Ascending aorta (tissue), 2 donors: ENCODE measurements at regions not wholly inside any gene's neighbourhood (a gene's known extent, or its start where the extent isn't known, plus 50 kb on each side); places are given as distances from the start of the nearest gene placed in this dataset.

ENCODE experiments used
- DNase-seq, 2 donors: peaks; one replicate each; pipeline ENCODE4 v3.0.0-alpha.2; 2019; ENCODE audit warnings: low spot score in 2 of 2
- H3K27ac ChIP-seq, 2 donors: fragments of 200-600 bp; sonication (generic); one replicate each; pipeline ENCODE4 v1.5.1; 2016 to 2017; ENCODE audit warnings: mild to moderate bottlenecking in 1 of 2
- H3K27me3 ChIP-seq: fragments of 200-600 bp; sonication (generic); one replicate; pipeline ENCODE4 v1.5.1; 2017
- H3K36me3 ChIP-seq, 2 donors: fragments of 200-600 bp; sonication (generic); one replicate each; pipeline ENCODE4 v1.5.1; 2016
- H3K4me1 ChIP-seq, 2 donors: fragments of 200-600 bp; sonication (generic); one replicate each; pipeline ENCODE4 v1.5.1; 2016 to 2017; ENCODE audit warnings: mild to moderate bottlenecking in 1 of 2
- H3K4me3 ChIP-seq, 2 donors: fragments of 200-600 bp; sonication (generic); one replicate each; pipeline ENCODE4 v1.5.1; 2016 to 2017; ENCODE audit warnings: mild to moderate bottlenecking in 1 of 2
- H3K9me3 ChIP-seq, 2 donors: fragments of 200-600 bp; sonication (generic); one replicate each; pipeline ENCODE4 v1.5.1; 2016
- intact Hi-C: fragments of 100-400 bp; cut with DNase I; formaldehyde crosslinking; loops from one replicate; pipeline ENCODE4 v1.15.1; 2023
- TF ChIP-seq, protein P1 (sequence below), 3 experiments: fragments of 200-600 bp in 2 of 3; fragments of 450-650 bp in 1 of 3; sonication (generic) in 2 of 3; IDR thresholded peaks; one replicate each; pipeline ENCODE4 v1.5.1; 2016 to 2019; ENCODE audit warnings: antibody characterized with exemption in 3 of 3, mild to moderate bottlenecking in 1 of 3, moderate library complexity in 1 of 3

DNA sequence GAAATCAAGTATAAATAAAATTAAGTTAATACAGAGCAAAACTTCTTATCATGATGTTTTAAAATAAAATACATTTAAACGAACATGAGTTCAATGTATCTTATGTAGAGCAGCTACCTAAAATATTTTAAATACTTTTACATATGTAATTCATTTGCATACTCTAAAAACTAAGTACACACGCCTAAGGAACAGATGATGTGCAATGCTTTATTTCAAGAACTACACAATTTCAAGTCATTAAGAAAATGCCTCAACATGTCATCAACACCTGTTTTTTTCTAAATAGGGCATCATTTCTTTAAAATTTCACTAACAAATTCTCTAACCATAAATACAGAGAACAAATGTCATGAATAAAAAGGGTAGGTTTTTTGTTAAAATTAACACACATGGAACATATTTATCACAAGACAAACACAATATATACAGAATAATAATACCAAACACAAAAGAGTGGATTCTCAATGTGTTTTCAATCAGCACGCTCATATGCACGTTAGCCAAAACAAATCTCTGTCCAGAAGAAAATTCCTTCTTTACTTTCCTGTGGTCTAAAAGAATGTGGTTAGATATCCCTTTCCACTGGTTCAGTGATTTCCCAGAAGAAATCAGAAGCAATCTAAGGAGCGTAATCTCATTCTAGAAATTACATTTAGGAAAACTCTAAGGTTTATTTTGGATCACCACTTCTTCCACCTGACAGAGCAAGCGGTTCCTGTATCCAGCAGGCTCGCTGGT is 73.0 kb upstream of the PFKP start:
- peaks cover 0 to 2% of the 10 kb centered on the region in 2 donors for H3K9me3 ChIP-seq
- DNase-seq: no peak
- H3K4me1 ChIP-seq: no peaks in the 10 kb centered on the region
- no peak overlapping the region for H3K4me3 ChIP-seq
- intact Hi-C loops: no loop called here
- TF ChIP-seq, protein P1, sequence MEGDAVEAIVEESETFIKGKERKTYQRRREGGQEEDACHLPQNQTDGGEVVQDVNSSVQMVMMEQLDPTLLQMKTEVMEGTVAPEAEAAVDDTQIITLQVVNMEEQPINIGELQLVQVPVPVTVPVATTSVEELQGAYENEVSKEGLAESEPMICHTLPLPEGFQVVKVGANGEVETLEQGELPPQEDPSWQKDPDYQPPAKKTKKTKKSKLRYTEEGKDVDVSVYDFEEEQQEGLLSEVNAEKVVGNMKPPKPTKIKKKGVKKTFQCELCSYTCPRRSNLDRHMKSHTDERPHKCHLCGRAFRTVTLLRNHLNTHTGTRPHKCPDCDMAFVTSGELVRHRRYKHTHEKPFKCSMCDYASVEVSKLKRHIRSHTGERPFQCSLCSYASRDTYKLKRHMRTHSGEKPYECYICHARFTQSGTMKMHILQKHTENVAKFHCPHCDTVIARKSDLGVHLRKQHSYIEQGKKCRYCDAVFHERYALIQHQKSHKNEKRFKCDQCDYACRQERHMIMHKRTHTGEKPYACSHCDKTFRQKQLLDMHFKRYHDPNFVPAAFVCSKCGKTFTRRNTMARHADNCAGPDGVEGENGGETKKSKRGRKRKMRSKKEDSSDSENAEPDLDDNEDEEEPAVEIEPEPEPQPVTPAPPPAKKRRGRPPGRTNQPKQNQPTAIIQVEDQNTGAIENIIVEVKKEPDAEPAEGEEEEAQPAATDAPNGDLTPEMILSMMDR (IDR thresholded peaks at IDR 0.05): no peak
- no peaks in the 10 kb centered on the region for H3K36me3 ChIP-seq
- no peaks in the 10 kb centered on the region for H3K27me3 ChIP-seq
- H3K27ac ChIP-seq: no peak overlapping the region

DNA sequence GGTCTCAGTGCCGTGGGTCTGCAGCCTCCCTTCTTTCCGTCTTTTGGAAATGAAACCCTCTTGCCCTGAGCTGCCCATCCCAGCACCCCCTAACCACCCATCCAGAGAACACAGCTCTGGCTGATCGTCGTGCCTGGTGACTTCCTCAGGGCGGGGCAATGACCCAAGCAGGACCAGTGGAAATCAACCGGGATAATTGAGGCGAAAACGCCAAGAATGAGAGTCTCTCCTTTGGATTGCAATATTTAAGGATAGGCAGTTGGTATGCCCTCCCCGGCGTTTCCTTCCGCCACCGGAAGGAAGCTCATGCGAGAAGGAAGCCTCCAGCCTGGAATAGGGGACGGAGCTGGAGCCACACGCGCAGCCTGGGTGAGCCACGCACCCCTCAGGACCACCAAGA is 73.7 kb upstream of the PFKP start:
- Histone ChIP-seq H3K27me3 (no peaks in the 10 kb centered on the region), H3K4me1 (no peaks in the 10 kb centered on the region), H3K27ac (no peak overlapping the region), H3K36me3 (no peaks in the 10 kb centered on the region), H3K4me3 (no peak overlapping the region), H3K9me3 (peaks cover 0 to 7% of the 10 kb centered on the region in 2 donors)
- TF ChIP-seq, protein P1 (IDR thresholded peaks at IDR 0.05): no peak
- no peak for DNase-seq
- intact Hi-C loops: no loop called here

DNA sequence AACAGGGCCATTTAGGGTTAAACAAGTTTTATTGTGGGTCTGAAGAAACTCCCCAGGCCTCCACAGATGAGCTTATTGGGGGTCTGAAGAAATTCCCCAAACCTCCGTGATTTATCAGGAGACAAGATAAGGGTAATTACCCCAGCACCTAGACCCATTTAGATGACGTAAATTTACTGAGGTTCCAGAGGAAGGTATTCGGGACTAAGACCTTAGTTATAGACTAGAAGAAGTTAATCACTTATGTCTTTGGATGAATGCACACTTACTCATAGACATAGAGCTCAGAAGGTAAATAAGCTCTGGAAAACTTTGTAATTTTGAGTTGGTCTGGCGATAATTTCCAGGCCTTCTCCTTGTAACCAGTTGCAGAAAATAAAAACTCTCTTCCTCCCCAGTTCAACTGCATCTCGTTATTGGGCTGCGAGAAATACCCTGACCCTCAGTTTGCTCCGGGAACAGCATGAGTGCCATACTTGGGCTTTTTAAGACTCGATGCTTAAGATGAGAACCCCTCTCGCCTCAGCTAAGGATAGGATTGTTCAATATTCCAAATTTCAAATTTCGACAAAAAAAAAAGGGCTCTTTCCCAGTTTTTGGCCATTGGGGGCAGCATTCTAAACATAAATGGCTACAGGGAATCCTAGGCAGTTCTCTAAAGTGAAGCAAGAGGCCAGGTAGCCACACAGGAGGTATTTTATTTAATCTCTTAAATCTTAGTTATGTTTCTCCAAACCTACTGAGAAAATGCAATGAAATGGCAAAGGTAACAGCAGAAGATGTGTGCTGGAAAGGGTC is 74.7 kb upstream of the PFKP start:
- Histone ChIP-seq H3K27me3 (no peaks in the 10 kb centered on the region), H3K4me1 (no peaks in the 10 kb centered on the region), H3K4me3 (no peak overlapping the region), H3K36me3 (no peaks in the 10 kb centered on the region), H3K27ac (no peak overlapping the region), H3K9me3 (peaks cover 0 to 7% of the 10 kb centered on the region in 2 donors)
- TF ChIP-seq, protein P1 (IDR thresholded peaks at IDR 0.05): no peak
- intact Hi-C loops: no loop called here
- DNase-seq: no peak

DNA sequence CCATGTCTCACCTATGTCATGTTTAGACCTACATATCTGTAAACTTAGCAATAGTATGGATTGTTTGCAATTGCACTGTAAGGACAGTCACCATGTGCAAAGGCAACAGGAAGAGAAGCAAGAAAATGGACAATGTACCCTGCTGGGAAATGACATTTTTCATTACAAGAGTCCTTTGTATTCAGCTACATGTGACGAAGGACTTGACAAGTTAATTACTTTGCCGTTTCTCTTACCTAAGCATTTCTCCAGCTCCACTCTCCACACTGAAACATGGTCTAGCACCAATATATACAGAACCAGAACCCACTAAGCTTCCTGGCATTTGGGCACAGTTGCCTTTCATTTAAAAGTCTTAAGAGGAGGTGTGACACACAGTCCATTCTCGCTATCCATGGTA is 76.6 kb upstream of the PFKP start:
- Histone ChIP-seq H3K9me3 (peaks cover 0 to 7% of the 10 kb centered on the region in 2 donors), H3K36me3 (no peaks in the 10 kb centered on the region), H3K4me1 (no peaks in the 10 kb centered on the region), H3K4me3 (no peak overlapping the region), H3K27ac (no peak overlapping the region), H3K27me3 (no peaks in the 10 kb centered on the region)
- intact Hi-C loops: no loop called here
- DNase-seq: no peak
- TF ChIP-seq, protein P1 (IDR thresholded peaks at IDR 0.05): no peak

DNA sequence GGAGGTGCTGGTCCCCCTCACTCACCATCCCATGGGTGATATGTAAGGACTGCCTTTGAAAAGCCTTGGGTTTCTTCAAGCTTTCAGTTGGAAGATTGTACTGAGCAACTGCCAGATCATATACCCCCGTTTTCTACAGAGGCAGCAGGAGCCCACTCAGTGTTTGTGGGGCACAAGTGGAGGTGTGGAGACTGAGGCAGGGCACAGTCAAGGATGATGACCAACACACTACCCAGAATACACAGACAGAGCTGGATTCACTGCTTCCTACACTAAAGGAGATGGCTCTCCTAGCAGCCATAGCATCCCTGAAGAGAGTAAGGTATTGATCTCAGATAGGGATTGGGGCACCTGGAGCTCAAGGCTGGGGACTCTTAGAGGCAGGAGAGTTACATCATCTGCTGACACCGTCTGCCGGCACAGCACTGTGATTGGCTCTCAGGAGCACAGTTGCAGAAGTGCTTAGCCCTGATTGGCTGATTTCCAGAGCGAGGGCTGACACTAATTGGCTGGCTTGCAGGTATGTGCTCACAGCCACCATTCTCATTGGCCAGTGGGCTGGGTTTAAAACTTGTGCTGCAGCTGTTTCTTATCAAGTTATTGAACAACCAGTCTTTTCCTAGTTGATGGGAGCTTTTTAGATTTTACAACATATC is 77.9 kb upstream of the PFKP start:
- TF ChIP-seq, protein P1 (IDR thresholded peaks at IDR 0.05): no peak
- H3K36me3 ChIP-seq: no peaks in the 10 kb centered on the region
- intact Hi-C loops: no loop called here
- no peak for DNase-seq
- H3K4me1 ChIP-seq: no peaks in the 10 kb centered on the region
- no peak overlapping the region for H3K27ac ChIP-seq
- H3K4me3 ChIP-seq: no peak overlapping the region
- no peaks in the 10 kb centered on the region for H3K27me3 ChIP-seq
- H3K9me3 ChIP-seq: peaks cover 0 to 7% of the 10 kb centered on the region in 2 donors
